HEK293 (cell line): ENCODE measurements at regions not wholly inside any gene's neighbourhood (a gene's known extent, or its start where the extent isn't known, plus 50 kb on each side); places are given as distances from the start of the nearest gene placed in this dataset.
A peak's percentile ranks its signal among the peaks of the same experiment; 100 is the strongest.

ENCODE experiments used
- CTCF ChIA-PET: fragments of 350-600 bp; formaldehyde crosslinking; extraction: SDS; loops from one replicate; lab custom pipeline; 2021; ENCODE audit warnings: antibody characterized with exemption; lab: Yijun Ruan, JAX
- POLR2A ChIA-PET: fragments of 300-600 bp; formaldehyde crosslinking; extraction: SDS; loops from one replicate; lab custom pipeline; 2020; ENCODE audit warnings: antibody characterized with exemption, inconsistent platforms; lab: Yijun Ruan, JAX
- H3K27ac ChIP-seq: fragments of 200-500 bp; sonication (Bioruptor generic); 2 replicates; pipeline ENCODE4 v1.5.1; 2014; ENCODE audit warnings: low read depth, low read length, control low read depth, inconsistent platforms; ENCODE audit errors: extremely low read depth
- H3K36me3 ChIP-seq, 2 experiments: fragments of 200-500 bp in 1 of 2; sonication (Bioruptor generic) in 1 of 2; 1 replicate in 1 of 2; 2 replicates in 1 of 2; pipeline ENCODE4 v1.5.1; 2014 to 2017; ENCODE audit warnings: inconsistent platforms in 2 of 2, low read length in 2 of 2; ENCODE audit not compliant: control insufficient read depth in 2 of 2, insufficient read depth in 1 of 2
- H3K4me1 ChIP-seq: fragments of 200-500 bp; sonication (Bioruptor generic); 2 replicates; pipeline ENCODE4 v1.5.1; 2014; ENCODE audit warnings: mild to moderate bottlenecking, low read length, inconsistent platforms; ENCODE audit not compliant: control insufficient read depth, insufficient read depth
- H3K4me3 ChIP-seq: 2 replicates; pipeline ENCODE4 v1.5.1; 2011; ENCODE audit warnings: low read depth, mild to moderate bottlenecking, control low read depth, low read length, moderate library complexity
- H3K9me3 ChIP-seq: fragments of 200-500 bp; sonication (Bioruptor generic); 2 replicates; pipeline ENCODE4 v1.5.1; 2014; ENCODE audit warnings: low read depth, low read length, inconsistent platforms; ENCODE audit not compliant: control insufficient read depth, insufficient read depth
- BCL11B ChIP-seq: fragments of 450-650 bp; formaldehyde crosslinking; IDR thresholded peaks from 2 replicates; pipeline ENCODE4 v1.5.1; 2016; ENCODE audit warnings: low read depth, missing biosample characterization, missing genetic modification characterization
- GLI4 ChIP-seq: fragments of 450-650 bp; formaldehyde crosslinking; IDR thresholded peaks from 2 replicates; pipeline ENCODE4 v1.5.1; 2016; ENCODE audit warnings: missing biosample characterization, missing genetic modification characterization
- KLF17 ChIP-seq: fragments of 450-650 bp; formaldehyde crosslinking; IDR thresholded peaks from 2 replicates; pipeline ENCODE4 v1.5.1; 2016; ENCODE audit warnings: missing biosample characterization, missing genetic modification characterization
- PRDM10 ChIP-seq: fragments of 450-650 bp; formaldehyde crosslinking; IDR thresholded peaks from 2 replicates; pipeline ENCODE4 v1.5.1; 2016; ENCODE audit warnings: missing biosample characterization, missing genetic modification characterization
- PRDM2 ChIP-seq: fragments of 450-650 bp; formaldehyde crosslinking; IDR thresholded peaks from 2 replicates; pipeline ENCODE4 v1.5.1; 2016; ENCODE audit warnings: missing biosample characterization, missing genetic modification characterization, borderline replicate concordance
- SP2 ChIP-seq: fragments of 450-650 bp; formaldehyde crosslinking; IDR thresholded peaks from 2 replicates; pipeline ENCODE4 v1.5.1; 2016; ENCODE audit warnings: missing biosample characterization, missing genetic modification characterization
- ZFP69B ChIP-seq: fragments of 450-650 bp; formaldehyde crosslinking; IDR thresholded peaks from 2 replicates; pipeline ENCODE4 v1.5.1; 2016; ENCODE audit warnings: missing biosample characterization, missing genetic modification characterization
- ZIC2 ChIP-seq: fragments of 450-650 bp; formaldehyde crosslinking; IDR thresholded peaks from 2 replicates; pipeline ENCODE4 v1.5.1; 2016; ENCODE audit warnings: missing biosample characterization, missing genetic modification characterization
- ZNF112 ChIP-seq: fragments of 450-650 bp; formaldehyde crosslinking; IDR thresholded peaks from 2 replicates; pipeline ENCODE4 v1.5.0; 2017; ENCODE audit warnings: missing biosample characterization, missing genetic modification characterization
- ZNF596 ChIP-seq: fragments of 450-650 bp; IDR thresholded peaks from 2 replicates; pipeline ENCODE4 v1.5.0; 2018; ENCODE audit warnings: missing biosample characterization, mild to moderate bottlenecking, missing genetic modification characterization, moderate library complexity
- ZNF621 ChIP-seq: fragments of 450-650 bp; formaldehyde crosslinking; IDR thresholded peaks from 2 replicates; pipeline ENCODE4 v1.5.1; 2017; ENCODE audit warnings: missing biosample characterization, missing genetic modification characterization
- ZNF707 ChIP-seq: fragments of 450-650 bp; formaldehyde crosslinking; IDR thresholded peaks from 2 replicates; pipeline ENCODE4 v1.5.1; 2016; ENCODE audit warnings: missing biosample characterization, missing genetic modification characterization
- ZNF837 ChIP-seq: fragments of 450-650 bp; formaldehyde crosslinking; IDR thresholded peaks from 2 replicates; pipeline ENCODE4 v1.5.1; 2016; ENCODE audit warnings: missing biosample characterization, missing genetic modification characterization

- TF ChIP-seq KLF17 (tag by site-specific recombination) = 0 out of 2 replicates have a peak, but pooled peaks have one; percentile 41
- TF ChIP-seq PRDM10 (tag by site-specific recombination) = peak; percentile 38
- no peak for TF ChIP-seq GLI4 (tag by site-specific recombination)
- TF ChIP-seq ZNF112 (tag by site-specific recombination) = no peak
Measured at GRCh38 chr11:128210148-128210940, 377.0 kb downstream of the ETS1 start (continued).

- CTCF ChIA-PET = interaction anchor here (0.7 to 1.3 kb wide), 2 partner anchors 36 to 76 kb away, joined by 3 to 5 read pairs; no protein-coding TSS in a partner anchor
- Histone ChIP-seq H3K9me3 (no peaks in the 10 kb centered on the region), H3K4me1 (no peaks in the 10 kb centered on the region), H3K4me3 (no peak overlapping the region), H3K36me3 (no peaks in the 10 kb centered on the region), H3K27ac (no peak overlapping the region)
- POLR2A ChIA-PET = no interaction called here
- no peak for TF ChIP-seq SP2
- no peak for TF ChIP-seq PRDM2 (tag by site-specific recombination)
- TF ChIP-seq BCL11B (tag by site-specific recombination) = no peak
- TF ChIP-seq ZNF596 (tag by site-specific recombination) = no peak
- TF ChIP-seq ZNF621 (tag by site-specific recombination) = no peak
- TF ChIP-seq ZIC2 (tag by site-specific recombination) = no peak
- TF ChIP-seq ZFP69B (tag by site-specific recombination) = no peak
- TF ChIP-seq ZNF707 (tag by site-specific recombination) = no peak
- TF ChIP-seq ZNF837 (tag by site-specific recombination) = no peak
Measured at GRCh38 chr11:128209138-128209435, 378.3 kb downstream of the ETS1 start.
